ENCODE measurements at regions not wholly inside any gene's neighbourhood (a gene's known extent, or its start where the extent isn't known, plus 50 kb on each side); places are given as distances from the start of the nearest gene placed in this dataset.
"Not testable (repeated sequence)": the region's sequence is repeated elsewhere in the genome, so short reads cannot be mapped to it uniquely, and the experiment has no call there.

DNA sequence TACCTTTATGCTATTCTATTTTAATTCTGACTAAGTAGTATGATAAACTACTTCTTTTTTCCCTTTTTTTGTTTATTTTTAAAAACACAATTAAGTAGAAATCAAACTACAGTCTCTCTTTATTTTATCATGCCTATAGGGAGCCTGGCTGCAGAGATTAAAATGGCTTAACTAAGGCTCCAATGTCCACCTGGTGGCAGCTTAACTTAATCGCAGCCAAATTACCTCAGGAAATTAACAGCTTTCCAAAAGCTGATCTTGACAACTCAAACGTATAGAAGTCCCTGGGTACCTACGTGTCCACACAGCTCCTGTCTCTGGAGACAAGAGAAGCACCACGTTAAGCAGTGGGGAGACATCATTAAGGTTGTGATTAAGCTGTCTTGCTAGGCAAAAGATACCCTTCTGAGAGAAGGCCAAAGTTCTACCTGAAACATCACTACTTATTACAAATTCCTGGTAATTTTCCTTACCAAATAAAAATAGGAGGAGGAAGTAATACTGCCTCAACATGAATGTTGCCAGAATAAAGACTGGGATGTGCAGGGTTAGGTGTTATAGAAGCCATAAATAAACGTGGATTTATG, 63.2 kb upstream of the SNX19 start:
- no peaks in the 10 kb centered on the region for H3K36me3 ChIP-seq (ENCODE audit: control insufficient read depth in 4 of 4, insufficient read depth in 4 of 4, low read length in 3 of 4)
- peaks cover 0 to 11% (median 3%) of the 10 kb centered on the region in 5 experiments for H3K9me3 ChIP-seq (ENCODE audit: control extremely low read depth in 1 of 5, control insufficient read depth in 4 of 5, insufficient read depth in 2 of 5, low read depth in 1 of 5, low read length in 4 of 5)
- 15% methylated on average over 3 of the region's 5 CpGs for WGBS (ENCODE audit: insufficient coverage)
- DNase-seq = peak; percentile 11 to 45 (median 33)
- no peak overlapping the region for H3K4me3 ChIP-seq (ENCODE audit: control insufficient read depth in 1 of 7, extremely low read depth in 1 of 7, insufficient read depth in 4 of 7, low read depth in 2 of 7, low read length in 6 of 7)
- H3K27ac ChIP-seq (ENCODE audit: insufficient read depth in 1 of 2, low read depth in 1 of 2, low read length in 2 of 2, poor library complexity in 1 of 2, severe bottlenecking in 2 of 2) = no peak overlapping the region
- H3K4me1 ChIP-seq (ENCODE audit: control extremely low read depth in 1 of 4, control insufficient read depth in 4 of 4, insufficient read depth in 4 of 4, low read length in 3 of 4) = no peaks in the 10 kb centered on the region
- ChIA-PET POLR2A (no interaction called here), CTCF (no interaction called here)
- no peaks in the 10 kb centered on the region for H3K27me3 ChIP-seq (replicated peaks in 2 of 5; ENCODE audit: control insufficient read depth in 4 of 5, insufficient read depth in 5 of 5, low read length in 4 of 5)

- H3K4me3 ChIP-seq (ENCODE audit: control insufficient read depth in 1 of 7, extremely low read depth in 1 of 7, insufficient read depth in 4 of 7, low read depth in 2 of 7, low read length in 6 of 7) = no peak overlapping the region
- 92% methylated on average over 5 of the region's 5 CpGs for WGBS (ENCODE audit: insufficient coverage)
- CTCF ChIA-PET = no interaction called here
Observed at GRCh38 chr11:130980071-130980862, 64.0 kb upstream of the SNX19 start.

GRCh38 chr11:130984241-130984640, 68.0 kb upstream of the SNX19 start:
- CTCF ChIA-PET; POLR2A ChIA-PET; H3K27me3 ChIP-seq (replicated peaks in 2 of 5; ENCODE audit: control insufficient read depth in 4 of 5, insufficient read depth in 5 of 5, low read length in 4 of 5); H3K4me1 ChIP-seq (ENCODE audit: control extremely low read depth in 1 of 4, control insufficient read depth in 4 of 4, insufficient read depth in 4 of 4, low read length in 3 of 4); H3K27ac ChIP-seq (ENCODE audit: insufficient read depth in 1 of 2, low read depth in 1 of 2, low read length in 2 of 2, poor library complexity in 1 of 2, severe bottlenecking in 2 of 2); H3K36me3 ChIP-seq (ENCODE audit: control insufficient read depth in 4 of 4, insufficient read depth in 4 of 4, low read length in 3 of 4); DNase-seq; H3K9me3 ChIP-seq (ENCODE audit: control extremely low read depth in 1 of 5, control insufficient read depth in 4 of 5, insufficient read depth in 2 of 5, low read depth in 1 of 5, low read length in 4 of 5); H3K4me3 ChIP-seq (ENCODE audit: control insufficient read depth in 1 of 7, extremely low read depth in 1 of 7, insufficient read depth in 4 of 7, low read depth in 2 of 7, low read length in 6 of 7): not testable (repeated sequence)
- WGBS (ENCODE audit: insufficient coverage) = 97% methylated on average over 9 of the region's 16 CpGs

More at GRCh38 chr11:130980071-130980862, 64.0 kb upstream of the SNX19 start:
- Histone ChIP-seq H3K27me3 (replicated peaks in 2 of 5; ENCODE audit: control insufficient read depth in 4 of 5, insufficient read depth in 5 of 5, low read length in 4 of 5) (no peaks in the 10 kb centered on the region), H3K27ac (ENCODE audit: insufficient read depth in 1 of 2, low read depth in 1 of 2, low read length in 2 of 2, poor library complexity in 1 of 2, severe bottlenecking in 2 of 2) (no peak overlapping the region), H3K36me3 (ENCODE audit: control insufficient read depth in 4 of 4, insufficient read depth in 4 of 4, low read length in 3 of 4) (no peaks in the 10 kb centered on the region), H3K4me1 (ENCODE audit: control extremely low read depth in 1 of 4, control insufficient read depth in 4 of 4, insufficient read depth in 4 of 4, low read length in 3 of 4) (no peaks in the 10 kb centered on the region), H3K9me3 (ENCODE audit: control extremely low read depth in 1 of 5, control insufficient read depth in 4 of 5, insufficient read depth in 2 of 5, low read depth in 1 of 5, low read length in 4 of 5) (peaks cover 0 to 11% (median 3%) of the 10 kb centered on the region in 5 experiments)
- DNase-seq = no peak
- POLR2A ChIA-PET = no interaction called here

GRCh38 chr11:130992788-130993187, 76.5 kb upstream of the SNX19 start:
- H3K4me1 ChIP-seq (ENCODE audit: control extremely low read depth in 1 of 4, control insufficient read depth in 4 of 4, insufficient read depth in 4 of 4, low read length in 3 of 4) = no peaks in the 10 kb centered on the region
- ChIA-PET CTCF (no interaction called here), POLR2A (no interaction called here)
- no peak for DNase-seq
- no peaks in the 10 kb centered on the region for H3K36me3 ChIP-seq (ENCODE audit: control insufficient read depth in 4 of 4, insufficient read depth in 4 of 4, low read length in 3 of 4)
- no peak overlapping the region for H3K27ac ChIP-seq (ENCODE audit: insufficient read depth in 1 of 2, low read depth in 1 of 2, low read length in 2 of 2, poor library complexity in 1 of 2, severe bottlenecking in 2 of 2)
- H3K27me3 ChIP-seq (replicated peaks in 2 of 5; ENCODE audit: control insufficient read depth in 4 of 5, insufficient read depth in 5 of 5, low read length in 4 of 5) = peaks cover 0 to 2% (median 0%) of the 10 kb centered on the region in 5 experiments
- no peaks in the 10 kb centered on the region for H3K9me3 ChIP-seq (ENCODE audit: control extremely low read depth in 1 of 5, control insufficient read depth in 4 of 5, insufficient read depth in 2 of 5, low read depth in 1 of 5, low read length in 4 of 5)
- H3K4me3 ChIP-seq (ENCODE audit: control insufficient read depth in 1 of 7, extremely low read depth in 1 of 7, insufficient read depth in 4 of 7, low read depth in 2 of 7, low read length in 6 of 7) = no peak overlapping the region
- 98% methylated on average over 5 of the region's 7 CpGs for WGBS (ENCODE audit: insufficient coverage)

DNA sequence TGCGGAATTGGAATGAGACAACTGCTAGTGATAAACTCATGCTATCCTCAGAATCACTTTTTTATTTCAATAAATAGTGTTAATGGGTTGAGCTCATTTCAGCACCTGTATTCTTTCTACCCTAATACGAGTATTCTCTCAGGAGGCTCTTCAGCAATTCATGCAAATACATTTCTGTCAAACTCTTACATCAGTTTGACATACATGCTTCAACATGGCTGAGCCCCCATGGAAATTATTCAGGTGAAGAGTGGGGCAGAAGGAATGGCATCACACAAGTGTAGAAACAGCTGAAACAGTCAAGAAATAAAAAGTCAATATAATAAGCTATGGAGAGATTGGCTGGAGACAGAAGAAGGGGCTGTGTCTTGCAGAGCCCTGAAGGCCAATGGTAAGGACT, 77.8 kb upstream of the SNX19 start:
- Histone ChIP-seq H3K4me1 (ENCODE audit: control extremely low read depth in 1 of 4, control insufficient read depth in 4 of 4, insufficient read depth in 4 of 4, low read length in 3 of 4) (no peaks in the 10 kb centered on the region), H3K36me3 (ENCODE audit: control insufficient read depth in 4 of 4, insufficient read depth in 4 of 4, low read length in 3 of 4) (no peaks in the 10 kb centered on the region), H3K9me3 (ENCODE audit: control extremely low read depth in 1 of 5, control insufficient read depth in 4 of 5, insufficient read depth in 2 of 5, low read depth in 1 of 5, low read length in 4 of 5) (no peaks in the 10 kb centered on the region), H3K27me3 (replicated peaks in 2 of 5; ENCODE audit: control insufficient read depth in 4 of 5, insufficient read depth in 5 of 5, low read length in 4 of 5) (peaks cover 0 to 2% (median 0%) of the 10 kb centered on the region in 5 experiments), H3K4me3 (ENCODE audit: control insufficient read depth in 1 of 7, extremely low read depth in 1 of 7, insufficient read depth in 4 of 7, low read depth in 2 of 7, low read length in 6 of 7) (no peak overlapping the region), H3K27ac (ENCODE audit: insufficient read depth in 1 of 2, low read depth in 1 of 2, low read length in 2 of 2, poor library complexity in 1 of 2, severe bottlenecking in 2 of 2) (no peak overlapping the region)
- no CpG with 5 or more reads among the region's 2 CpGs for WGBS (ENCODE audit: insufficient coverage)
- no peak for DNase-seq
- ChIA-PET CTCF (interaction anchor here (1.1 kb wide), 1 partner anchor 12 kb away, joined by 4 read pairs; no protein-coding TSS in a partner anchor), POLR2A (no interaction called here)

DNA sequence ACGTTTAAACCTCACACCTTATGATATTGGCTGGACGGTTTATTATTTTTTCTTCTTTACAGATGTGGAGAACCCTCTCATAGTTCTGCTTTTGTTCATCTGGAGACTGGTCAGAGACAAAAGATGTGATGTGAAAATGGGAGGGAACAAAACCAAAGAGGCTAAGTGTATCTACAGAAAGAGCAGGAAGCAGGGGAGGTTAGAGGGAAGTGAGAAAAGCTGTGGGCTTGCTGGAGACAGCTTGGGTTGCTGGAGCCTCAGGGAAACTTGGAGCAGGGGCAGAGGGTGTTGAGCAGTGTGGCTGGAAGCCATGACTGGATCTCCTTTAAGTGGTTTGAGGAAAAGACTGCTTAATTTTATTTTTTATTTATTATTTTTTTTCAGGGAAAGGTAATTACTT, 79.0 kb upstream of the SNX19 start:
- no peaks in the 10 kb centered on the region for H3K4me1 ChIP-seq (ENCODE audit: control extremely low read depth in 1 of 4, control insufficient read depth in 4 of 4, insufficient read depth in 4 of 4, low read length in 3 of 4)
- H3K4me3 ChIP-seq (ENCODE audit: control insufficient read depth in 1 of 7, extremely low read depth in 1 of 7, insufficient read depth in 4 of 7, low read depth in 2 of 7, low read length in 6 of 7) = no peak overlapping the region
- no peak for DNase-seq
- no peaks in the 10 kb centered on the region for H3K36me3 ChIP-seq (ENCODE audit: control insufficient read depth in 4 of 4, insufficient read depth in 4 of 4, low read length in 3 of 4)
- WGBS (ENCODE audit: insufficient coverage) = no CpG with 5 or more reads among the region's 2 CpGs
- peaks cover 0 to 2% (median 0%) of the 10 kb centered on the region in 5 experiments for H3K27me3 ChIP-seq (replicated peaks in 2 of 5; ENCODE audit: control insufficient read depth in 4 of 5, insufficient read depth in 5 of 5, low read length in 4 of 5)
- H3K27ac ChIP-seq (ENCODE audit: insufficient read depth in 1 of 2, low read depth in 1 of 2, low read length in 2 of 2, poor library complexity in 1 of 2, severe bottlenecking in 2 of 2) = no peak overlapping the region
- ChIA-PET CTCF (no interaction called here), POLR2A (no interaction called here)
- H3K9me3 ChIP-seq (ENCODE audit: control extremely low read depth in 1 of 5, control insufficient read depth in 4 of 5, insufficient read depth in 2 of 5, low read depth in 1 of 5, low read length in 4 of 5) = no peaks in the 10 kb centered on the region

DNA sequence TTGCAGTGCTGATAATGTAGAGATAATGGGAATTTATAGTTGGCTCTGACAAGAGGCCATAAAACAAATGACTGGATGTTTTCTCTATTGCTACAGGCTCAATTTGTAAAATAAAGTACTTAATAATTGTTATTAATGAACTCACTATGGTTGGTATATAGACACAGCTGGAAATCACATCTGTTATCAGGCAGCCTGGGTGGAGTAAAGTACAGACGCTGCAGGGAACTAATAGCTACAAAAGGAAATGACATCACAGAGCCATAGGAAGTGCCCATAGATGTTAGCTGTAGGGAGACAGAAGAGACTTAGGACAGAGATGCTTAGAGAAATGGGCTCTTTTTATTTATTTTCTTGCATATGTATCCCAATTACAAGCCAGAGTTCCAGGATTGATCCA, 81.0 kb upstream of the SNX19 start:
- no peak overlapping the region for H3K4me3 ChIP-seq (ENCODE audit: control insufficient read depth in 1 of 7, extremely low read depth in 1 of 7, insufficient read depth in 4 of 7, low read depth in 2 of 7, low read length in 6 of 7)
- no peaks in the 10 kb centered on the region for H3K36me3 ChIP-seq (ENCODE audit: control insufficient read depth in 4 of 4, insufficient read depth in 4 of 4, low read length in 3 of 4)
- CTCF ChIA-PET = interaction anchor here (0.5 kb wide), 1 partner anchor 631 kb away, joined by 3 read pairs; no protein-coding TSS in a partner anchor
- DNase-seq = no peak
- H3K27me3 ChIP-seq (replicated peaks in 2 of 5; ENCODE audit: control insufficient read depth in 4 of 5, insufficient read depth in 5 of 5, low read length in 4 of 5) = no peaks in the 10 kb centered on the region
- POLR2A ChIA-PET = no interaction called here
- H3K27ac ChIP-seq (ENCODE audit: insufficient read depth in 1 of 2, low read depth in 1 of 2, low read length in 2 of 2, poor library complexity in 1 of 2, severe bottlenecking in 2 of 2) = no peak overlapping the region
- H3K9me3 ChIP-seq (ENCODE audit: control extremely low read depth in 1 of 5, control insufficient read depth in 4 of 5, insufficient read depth in 2 of 5, low read depth in 1 of 5, low read length in 4 of 5) = no peaks in the 10 kb centered on the region
- no CpG with 5 or more reads among the region's 1 CpG for whole genome bisulfite sequencing (ENCODE audit: insufficient coverage)
- no peaks in the 10 kb centered on the region for H3K4me1 ChIP-seq (ENCODE audit: control extremely low read depth in 1 of 4, control insufficient read depth in 4 of 4, insufficient read depth in 4 of 4, low read length in 3 of 4)
